Activated B cell treated with CpG ODN at 0.5 μM for 24 hours (primary cell): ENCODE measurements at regions not wholly inside any gene's neighbourhood (a gene's known extent, or its start where the extent isn't known, plus 50 kb on each side); places are given as distances from the start of the nearest gene placed in this dataset.
A peak's percentile ranks its signal among the peaks of the same experiment; 100 is the strongest.

ENCODE experiments used
- ATAC-seq: fragments of 200-7000 bp; cut with Tn5 transposase; one replicate; pipeline ENCODE4 v1.10.0; 2021; ENCODE audit warnings: low read depth, mild to moderate bottlenecking, moderate library complexity
- CTCF ChIA-PET: fragments of 350-600 bp; sonication (Branson Sonifier 250); formaldehyde crosslinking; loops from one replicate; lab custom pipeline; 2021; ENCODE audit warnings: antibody characterized with exemption; lab: Charles Lee
- POLR2A ChIA-PET: fragments of 350-600 bp; sonication (Branson Sonifier 250); formaldehyde crosslinking; loops from one replicate; lab custom pipeline; 2021; ENCODE audit warnings: antibody characterized with exemption; lab: Charles Lee
- DNase-seq: peaks from one replicate; pipeline ENCODE4 v3.0.0; 2022
- H3K27ac Mint-ChIP-seq: one replicate; pipeline ENCODE4 v1.8.0; 2020; ENCODE audit warnings: mixed read lengths
- H3K27me3 Mint-ChIP-seq: one replicate; pipeline ENCODE4 v1.8.0; 2021; ENCODE audit warnings: mixed read lengths
- H3K36me3 Mint-ChIP-seq: one replicate; pipeline ENCODE4 v1.8.0; 2021; ENCODE audit warnings: low read depth, mixed read lengths
- H3K4me1 Mint-ChIP-seq: one replicate; pipeline ENCODE4 v1.8.0; 2021; ENCODE audit warnings: mixed read lengths
- H3K4me3 Mint-ChIP-seq: one replicate; pipeline ENCODE4 v1.8.0; 2020; ENCODE audit warnings: mild to moderate bottlenecking, mixed read lengths
- H3K9me3 Mint-ChIP-seq: one replicate; pipeline ENCODE4 v1.8.0; 2020; ENCODE audit warnings: mixed read lengths
- CTCF ChIP-seq: fragments of 200-600 bp; IDR thresholded peaks from one replicate; pipeline ENCODE4 v1.8.0; 2022; ENCODE audit warnings: antibody characterized with exemption, mild to moderate bottlenecking
- intact Hi-C: fragments of 100-400 bp; cut with micrococcal nuclease; formaldehyde crosslinking; loops from one replicate; pipeline ENCODE4 v1.15.1; 2024

DNA sequence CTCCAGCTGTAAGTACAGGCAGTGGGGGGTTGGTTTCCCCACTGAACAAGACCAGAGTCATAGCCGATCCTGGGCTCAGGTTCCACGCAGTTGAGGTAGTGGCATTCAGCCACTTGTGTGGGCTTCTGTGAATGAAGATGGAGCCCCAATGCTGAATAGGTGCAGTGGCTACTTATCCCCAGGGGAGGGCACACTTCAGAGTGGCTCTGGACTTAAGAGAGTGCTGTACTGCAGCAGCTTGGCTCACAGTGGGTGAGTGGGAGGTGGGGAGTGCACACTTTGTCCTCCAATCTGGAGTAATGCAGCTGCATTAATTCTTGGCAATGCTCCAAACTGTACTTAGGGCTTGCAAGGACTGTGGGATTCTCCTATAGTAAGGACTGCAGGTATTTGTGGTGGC is 81.9 kb downstream of the BUB3 start:
- no peak for DNase-seq
- H3K27ac Mint-ChIP-seq = no peak overlapping the region
- H3K27me3 Mint-ChIP-seq = no peaks in the 10 kb centered on the region
- ChIA-PET POLR2A (no interaction called here), CTCF (no interaction called here)
- no peak overlapping the region for H3K4me3 Mint-ChIP-seq
- TF ChIP-seq CTCF = no peak
- peaks cover 2% of the 10 kb centered on the region for H3K4me1 Mint-ChIP-seq
- H3K9me3 Mint-ChIP-seq = peaks cover 21% of the 10 kb centered on the region
- H3K36me3 Mint-ChIP-seq = peaks cover 17% of the 10 kb centered on the region
- no peak for ATAC-seq
- intact Hi-C loops = no loop called here

GRCh38 chr10:123240250-123240649 is 86.0 kb downstream of the BUB3 start:
- H3K36me3 Mint-ChIP-seq = peaks cover 4% of the 10 kb centered on the region
- ATAC-seq (no peak), DNase-seq (no peak)
- TF ChIP-seq CTCF = no peak
- POLR2A ChIA-PET = no interaction called here
- peaks cover 6% of the 10 kb centered on the region for H3K9me3 Mint-ChIP-seq
- intact Hi-C loops = no loop called here
- no peak overlapping the region for H3K4me3 Mint-ChIP-seq
- no peaks in the 10 kb centered on the region for H3K27me3 Mint-ChIP-seq
- no peak overlapping the region for H3K27ac Mint-ChIP-seq
- CTCF ChIA-PET = no interaction called here
- H3K4me1 Mint-ChIP-seq = peaks cover 12% of the 10 kb centered on the region

DNA sequence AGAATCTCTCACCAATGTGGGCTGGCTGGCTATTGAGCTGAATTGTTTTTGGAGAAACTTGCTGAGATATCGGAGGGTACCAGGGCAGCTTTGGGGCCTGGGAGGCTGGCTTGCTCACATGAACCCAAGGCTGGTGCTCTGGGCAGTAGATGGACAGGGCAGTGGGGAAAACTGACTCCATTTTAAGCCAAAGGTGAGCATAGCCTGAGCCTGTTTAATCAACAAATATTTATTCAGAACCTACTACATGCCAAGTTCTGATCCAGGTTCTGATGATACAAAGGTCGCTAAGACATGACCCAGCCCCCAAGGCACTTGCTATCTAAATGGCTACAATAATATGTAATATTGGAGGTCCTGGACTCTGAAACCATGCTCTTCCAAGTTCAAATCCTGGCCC is 86.6 kb downstream of the BUB3 start:
- no peak overlapping the region for H3K27ac Mint-ChIP-seq
- ChIA-PET CTCF (no interaction called here), POLR2A (interaction anchor here (1.0 kb wide), 1 partner anchor 87 kb away, joined by 3 read pairs; the partner anchor contains the start of gene BUB3)
- no peak for TF ChIP-seq CTCF
- DNase-seq (no peak), ATAC-seq (no peak)
- H3K27me3 Mint-ChIP-seq = no peaks in the 10 kb centered on the region
- intact Hi-C loops = loop anchor here (1.0 kb wide), 1 partner anchor 86 kb away; the partner anchor contains the start of gene BUB3
- no peaks in the 10 kb centered on the region for H3K36me3 Mint-ChIP-seq
- peaks cover 12% of the 10 kb centered on the region for H3K4me1 Mint-ChIP-seq
- peaks cover under 1% of the 10 kb centered on the region for H3K9me3 Mint-ChIP-seq
- H3K4me3 Mint-ChIP-seq = no peak overlapping the region

DNA sequence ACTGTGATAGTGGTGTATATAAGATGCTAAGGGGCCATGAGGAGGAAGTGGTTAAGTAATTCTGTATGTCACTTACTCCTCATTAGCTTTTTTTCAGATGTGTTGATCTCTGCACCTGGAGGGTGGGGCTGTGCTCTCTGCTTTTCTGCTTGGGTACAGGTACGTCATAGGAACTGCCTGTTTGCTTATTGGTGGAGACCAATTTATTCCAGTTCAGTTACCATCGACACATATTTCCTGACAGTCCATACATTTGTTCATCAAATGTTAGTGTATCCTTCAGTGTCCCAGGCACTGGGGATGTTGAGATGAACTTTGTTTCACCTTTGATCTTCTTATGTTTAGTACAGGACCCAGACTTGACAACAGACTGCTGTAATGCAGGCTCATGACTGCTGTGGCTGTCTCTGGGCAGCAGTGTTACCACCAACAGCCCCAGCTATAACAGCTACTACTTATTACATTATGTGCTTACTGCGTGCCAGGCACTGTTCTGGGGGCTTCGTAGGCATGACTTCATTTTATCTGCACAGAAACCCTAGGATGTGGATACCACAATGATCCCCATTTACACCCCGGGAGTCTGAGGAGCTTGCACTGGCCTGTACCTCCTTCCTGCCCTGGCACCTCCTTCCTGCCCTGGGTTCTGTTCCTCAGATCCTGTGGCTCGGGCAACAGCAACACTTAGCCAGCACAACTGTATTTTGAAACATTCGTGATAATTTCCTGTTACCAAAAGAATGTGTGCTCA is 87.4 kb downstream of the BUB3 start:
- H3K9me3 Mint-ChIP-seq = no peaks in the 10 kb centered on the region
- H3K4me1 Mint-ChIP-seq = peaks cover 12% of the 10 kb centered on the region
- no peak for TF ChIP-seq CTCF
- ChIA-PET CTCF (no interaction called here), POLR2A (interaction anchor here (0.6 to 1.0 kb wide), 2 partner anchors 88 to 823 kb away, joined by 3 to 4 read pairs; partner anchors contain the start of gene BUB3)
- H3K27me3 Mint-ChIP-seq = no peaks in the 10 kb centered on the region
- H3K4me3 Mint-ChIP-seq = no peak overlapping the region
- peak overlapping the region; percentile 66 for H3K27ac Mint-ChIP-seq
- no peaks in the 10 kb centered on the region for H3K36me3 Mint-ChIP-seq
- peak; percentile 88 for ATAC-seq
- intact Hi-C loops = loop anchor here (1.0 kb wide), 1 partner anchor 87 kb away; the partner anchor contains the start of gene BUB3
- DNase-seq = no peak

DNA sequence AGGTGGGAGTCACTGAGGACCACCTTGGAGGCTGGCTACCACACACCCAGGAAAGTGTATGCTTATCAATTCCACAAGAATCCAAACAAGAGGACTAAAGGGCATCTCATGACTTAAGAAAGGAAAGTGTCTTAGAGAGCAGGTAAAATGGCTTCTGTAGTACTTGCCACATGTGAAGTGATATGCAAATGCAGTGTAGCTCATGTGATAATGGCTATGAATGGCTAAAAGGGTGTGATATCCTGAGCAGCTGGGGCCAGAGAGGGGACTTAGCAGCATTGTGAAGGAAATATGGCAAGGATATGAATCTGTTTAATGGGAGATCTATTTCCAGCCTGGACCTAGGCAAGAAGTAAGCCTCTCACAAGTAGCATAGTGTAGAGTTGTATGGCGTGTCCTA is 90.5 kb downstream of the BUB3 start:
- no peak for DNase-seq
- ChIA-PET POLR2A (no interaction called here), CTCF (no interaction called here)
- no peak overlapping the region for H3K27ac Mint-ChIP-seq
- ATAC-seq = no peak
- no peaks in the 10 kb centered on the region for H3K9me3 Mint-ChIP-seq
- peaks cover 12% of the 10 kb centered on the region for H3K4me1 Mint-ChIP-seq
- no peaks in the 10 kb centered on the region for H3K27me3 Mint-ChIP-seq
- no peaks in the 10 kb centered on the region for H3K36me3 Mint-ChIP-seq
- no peak for TF ChIP-seq CTCF
- H3K4me3 Mint-ChIP-seq = no peak overlapping the region
- intact Hi-C loops = no loop called here
